ENCODE measurements at regions not wholly inside any gene's neighbourhood (a gene's known extent, or its start where the extent isn't known, plus 50 kb on each side); places are given as distances from the start of the nearest gene placed in this dataset.
"Not testable (repeated sequence)": the region's sequence is repeated elsewhere in the genome, so short reads cannot be mapped to it uniquely, and the experiment has no call there.

- DNase-seq (ENCODE audit: low spot score), result no peak
These were observed 103.6 kb upstream of the SALL3 start for GRCh38 chr18:78875778-78876650.

DNA sequence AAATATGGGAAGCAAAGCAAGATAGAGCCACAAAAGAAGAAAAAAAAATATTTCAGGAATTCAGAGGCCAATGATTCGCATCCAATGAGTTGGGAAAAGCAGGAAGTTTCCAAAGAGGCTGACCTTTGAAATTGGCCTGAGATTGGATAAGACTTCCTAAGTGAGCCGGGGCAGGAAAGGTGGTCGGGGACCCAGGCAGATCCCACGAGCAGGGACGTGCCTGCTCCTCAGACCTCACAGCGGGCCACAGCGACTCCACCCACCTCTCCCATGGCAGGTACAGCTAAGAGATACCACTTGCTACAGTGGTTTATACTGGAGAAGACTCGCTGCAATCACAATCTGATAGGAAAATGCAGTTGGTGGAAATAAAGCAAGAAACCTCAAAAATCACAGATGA, 102.8 kb upstream of the SALL3 start:
- DNase-seq (ENCODE audit: low spot score), result no peak

DNA sequence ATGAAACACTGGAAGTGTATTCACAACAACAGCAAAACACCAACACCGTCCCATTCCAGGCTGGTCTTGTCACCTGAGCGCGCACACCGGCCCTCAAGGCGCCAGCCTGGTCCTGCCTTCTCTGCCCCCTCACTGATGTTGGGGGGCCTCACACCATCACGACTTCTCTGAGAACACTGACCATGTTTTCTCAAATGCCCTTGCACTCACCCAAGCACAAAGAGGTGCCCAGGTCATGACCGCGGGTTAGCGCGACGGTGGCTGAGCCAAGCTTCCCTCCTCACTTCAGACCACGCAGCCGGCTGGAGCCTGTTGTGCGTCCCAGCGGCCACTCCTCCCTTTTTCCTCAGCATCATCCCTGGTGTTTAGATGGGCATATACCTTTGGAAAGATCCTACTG, 101.3 kb upstream of the SALL3 start:
- DNase-seq (ENCODE audit: low spot score), result no peak

DNA sequence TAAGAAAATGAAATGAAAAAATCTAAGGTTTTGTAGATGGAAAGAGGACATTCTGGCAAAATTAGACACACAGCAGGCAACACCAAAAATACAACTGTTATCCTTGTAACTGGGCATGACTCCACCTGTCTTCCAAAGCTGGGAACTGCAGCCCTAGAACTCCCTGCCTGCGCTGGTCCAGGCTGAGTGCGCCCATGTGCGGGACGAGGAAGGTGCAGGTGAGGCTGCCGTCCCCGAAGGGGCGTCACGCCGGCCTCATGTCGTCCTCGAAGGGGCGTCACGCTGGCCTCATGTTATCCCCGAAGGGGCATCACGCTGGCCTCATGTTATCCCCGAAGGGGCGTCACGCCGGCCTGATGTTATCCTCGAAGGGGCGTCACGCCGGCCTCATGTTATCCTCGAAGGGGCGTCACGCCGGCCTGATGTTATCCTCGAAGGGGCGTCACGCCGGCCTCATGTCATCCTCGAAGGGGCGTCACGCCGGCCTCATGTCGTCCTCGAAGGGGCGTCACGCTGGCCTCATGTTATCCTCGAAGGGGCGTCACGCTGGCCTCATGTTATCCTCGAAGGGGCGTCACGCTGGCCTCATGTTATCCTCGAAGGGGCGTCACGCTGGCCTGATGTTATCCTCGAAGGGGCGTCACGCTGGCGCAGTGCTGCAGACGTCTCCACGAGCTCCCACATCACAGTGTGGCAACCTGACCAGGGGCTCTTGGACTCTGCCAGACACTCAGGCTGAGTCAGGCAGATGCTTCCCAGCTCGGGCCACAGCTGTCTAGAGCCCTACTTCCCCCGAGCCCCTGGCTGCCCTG, 100.3 kb upstream of the SALL3 start:
- DNase-seq (ENCODE audit: low spot score), result not testable (repeated sequence)

DNA sequence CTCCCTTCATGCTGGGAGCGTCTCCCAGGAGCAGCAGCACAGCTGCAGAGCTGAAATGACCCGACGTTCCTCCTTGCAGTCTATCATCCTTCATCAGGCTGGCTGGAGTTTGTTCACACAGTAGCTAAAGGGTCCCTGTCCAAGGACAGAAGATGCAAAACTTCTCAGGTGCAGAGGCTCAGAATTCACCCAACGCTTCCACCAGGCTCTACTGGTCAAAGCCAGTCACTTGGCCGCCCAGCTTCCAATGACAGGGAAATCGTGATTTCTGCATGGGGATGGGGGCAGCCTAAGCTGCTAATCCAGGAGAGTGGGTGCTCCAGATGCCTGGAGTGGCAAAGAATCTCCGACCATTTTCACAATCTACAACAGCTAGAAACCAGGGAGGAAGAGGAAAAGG, 97.0 kb upstream of the SALL3 start:
- DNase-seq (ENCODE audit: low spot score), result no peak

DNA sequence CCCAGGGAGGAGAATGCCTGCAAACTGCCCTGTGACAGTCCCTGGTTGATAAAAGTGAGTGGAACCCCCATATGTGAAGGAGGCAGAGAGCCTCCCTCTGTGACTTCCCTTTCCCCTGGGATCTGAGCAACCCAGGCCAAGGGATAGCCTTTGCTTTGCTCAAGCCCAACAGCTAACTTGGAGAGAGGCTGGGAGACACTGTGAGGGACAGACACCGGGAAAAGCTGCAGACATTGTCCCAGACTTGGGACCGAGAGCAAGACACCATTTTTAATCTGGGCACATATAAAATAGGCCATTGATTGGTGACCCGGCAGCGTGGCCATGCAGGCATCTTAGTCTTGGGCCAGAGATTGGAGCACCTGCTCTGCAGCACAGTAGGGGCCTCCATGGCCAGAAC, 96.1 kb upstream of the SALL3 start:
- no peak for DNase-seq (ENCODE audit: low spot score)

DNA sequence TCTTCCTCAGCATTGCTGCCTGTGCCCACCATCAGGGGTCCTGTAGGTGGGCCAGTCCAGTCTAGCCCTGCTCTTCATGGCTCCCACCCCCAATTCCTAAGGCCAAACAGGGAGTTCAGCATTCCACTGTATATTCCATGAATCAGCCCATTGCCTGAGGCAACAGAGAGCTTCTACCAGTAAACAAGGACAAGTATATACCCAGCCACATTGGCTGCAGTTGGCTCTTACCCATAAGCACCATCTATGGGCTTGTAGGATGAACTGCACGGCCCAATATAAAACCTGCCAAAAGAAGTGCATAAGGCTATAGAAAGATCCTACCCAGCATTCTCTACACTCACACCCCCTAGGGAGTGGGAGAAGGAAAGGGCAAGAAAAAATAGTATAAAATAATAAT, 95.1 kb upstream of the SALL3 start:
- DNase-seq (ENCODE audit: low spot score), result no peak

DNA sequence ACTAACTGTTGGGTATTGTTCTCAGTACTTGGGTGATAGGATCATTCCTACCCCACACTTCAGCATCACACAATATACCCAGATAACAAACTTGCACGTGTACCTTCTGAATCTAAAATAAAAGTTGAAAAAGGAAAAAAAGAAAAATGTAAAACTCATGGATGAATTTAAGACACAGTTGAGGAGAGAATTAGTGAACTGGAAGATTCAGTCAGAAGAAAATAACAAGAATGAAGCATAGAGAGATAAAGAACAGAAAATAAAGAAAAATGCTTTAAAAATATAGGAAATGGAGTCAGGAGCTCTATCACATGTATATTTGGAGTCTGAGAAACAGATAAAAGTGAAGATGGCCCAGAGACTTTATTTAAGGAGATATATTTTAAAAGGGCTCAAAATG, 90.4 kb upstream of the SALL3 start:
- DNase-seq (ENCODE audit: low spot score), result no peak

- no peak for DNase-seq (ENCODE audit: low spot score)
These were observed 89.2 kb upstream of the SALL3 start for GRCh38 chr18:78890388-78890787.

DNA sequence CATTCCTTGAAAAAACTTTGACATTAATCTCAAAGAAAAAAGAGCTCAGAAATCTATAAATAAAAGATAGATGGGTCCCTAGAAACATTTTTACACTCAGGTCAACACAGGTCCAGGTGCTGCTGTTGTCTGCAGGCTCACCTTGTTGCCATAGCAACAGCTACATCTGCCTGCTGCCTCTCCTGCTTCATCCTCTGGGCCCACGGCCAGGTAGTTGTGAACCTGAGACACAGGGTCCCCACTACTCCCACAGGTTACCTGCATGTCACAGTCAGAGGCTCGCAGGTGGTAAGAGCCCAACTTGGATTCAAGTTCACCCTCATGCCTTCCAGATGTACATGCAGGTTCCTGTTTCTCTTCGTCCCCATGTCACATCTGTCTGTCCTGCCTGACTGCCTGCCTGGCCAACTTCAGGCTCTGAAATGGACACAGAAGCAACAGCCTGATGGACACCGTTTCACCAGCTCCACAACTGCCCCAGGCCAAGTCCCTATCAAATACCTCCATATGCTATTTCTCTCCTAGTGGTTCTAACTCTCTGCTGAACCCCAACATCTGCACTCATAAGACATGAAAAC, 88.3 kb upstream of the SALL3 start:
- DNase-seq (ENCODE audit: low spot score), result no peak

DNA sequence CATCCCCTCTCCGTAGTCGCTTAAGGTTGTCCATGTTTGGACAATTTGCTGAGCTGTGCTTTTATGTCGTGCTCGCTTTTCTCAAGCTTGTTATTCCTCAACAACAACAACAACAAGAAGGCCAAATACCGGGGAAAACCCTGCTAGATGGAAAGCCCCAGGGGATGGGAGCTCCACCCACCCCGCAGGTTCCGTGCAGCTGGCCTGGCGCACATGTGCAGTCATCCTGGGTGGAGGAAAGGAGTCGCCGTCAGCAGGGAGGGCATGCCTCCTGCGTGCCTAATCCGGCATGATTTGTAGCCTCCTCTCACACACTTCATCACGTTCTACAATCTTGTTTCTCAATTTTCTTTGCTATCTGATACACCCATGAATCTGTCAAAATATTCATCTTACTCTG, 87.4 kb upstream of the SALL3 start:
- no peak for DNase-seq (ENCODE audit: low spot score)

- DNase-seq (ENCODE audit: low spot score), result no peak
These were observed 86.9 kb upstream of the SALL3 start for GRCh38 chr18:78892721-78893120.

GRCh38 chr18:78893281-78894032, 86.2 kb upstream of the SALL3 start:
- no peak for DNase-seq (ENCODE audit: low spot score)

- no peak for DNase-seq (ENCODE audit: low spot score)
These were observed 85.6 kb upstream of the SALL3 start for GRCh38 chr18:78894033-78894305.

- no peak for DNase-seq (ENCODE audit: low spot score)
These were observed 84.2 kb upstream of the SALL3 start for GRCh38 chr18:78895207-78896001.

DNA sequence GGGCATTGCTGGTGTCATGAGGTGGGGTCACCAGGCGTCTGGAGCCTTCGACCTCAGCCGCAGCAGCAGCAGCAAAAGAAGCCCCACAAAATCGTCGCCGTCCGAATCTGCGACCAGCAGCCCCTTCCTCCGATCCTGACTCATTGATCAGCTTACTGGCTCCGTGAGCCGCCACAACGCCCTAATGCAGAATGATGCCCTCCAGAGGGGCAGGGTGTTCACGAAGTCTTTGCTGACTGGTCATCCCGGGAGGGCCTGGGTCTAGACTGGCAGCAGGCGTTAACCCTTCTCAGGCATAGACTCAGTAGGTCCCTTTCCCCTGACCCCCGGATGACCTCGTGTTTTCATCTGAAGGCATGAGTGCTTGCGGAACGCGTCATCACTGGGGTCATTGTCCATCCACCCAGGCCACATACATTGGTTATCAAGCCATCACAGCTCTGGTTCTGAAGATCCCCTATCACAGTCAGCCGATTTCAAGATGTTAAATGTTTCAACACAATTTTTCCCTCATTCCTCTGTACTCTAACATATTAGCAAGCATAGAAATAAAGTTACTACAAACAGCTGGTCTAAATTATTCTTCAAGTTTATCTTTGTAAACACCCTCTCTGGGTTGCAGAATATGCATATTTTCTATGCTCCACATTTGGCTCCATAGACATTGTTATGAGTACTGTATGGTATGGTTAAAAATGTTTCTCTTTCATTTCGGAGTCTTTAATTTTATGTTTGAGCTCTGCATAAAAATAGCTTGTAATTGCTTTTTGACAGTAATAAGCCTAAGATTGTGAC, 83.3 kb upstream of the SALL3 start:
- DNase-seq (ENCODE audit: low spot score), result no peak

GRCh38 chr18:78898066-78898465, 81.6 kb upstream of the SALL3 start:
- DNase-seq (ENCODE audit: low spot score), result no peak

- DNase-seq (ENCODE audit: low spot score), result no peak
These were observed 81.0 kb upstream of the SALL3 start for GRCh38 chr18:78898635-78899034.

DNA sequence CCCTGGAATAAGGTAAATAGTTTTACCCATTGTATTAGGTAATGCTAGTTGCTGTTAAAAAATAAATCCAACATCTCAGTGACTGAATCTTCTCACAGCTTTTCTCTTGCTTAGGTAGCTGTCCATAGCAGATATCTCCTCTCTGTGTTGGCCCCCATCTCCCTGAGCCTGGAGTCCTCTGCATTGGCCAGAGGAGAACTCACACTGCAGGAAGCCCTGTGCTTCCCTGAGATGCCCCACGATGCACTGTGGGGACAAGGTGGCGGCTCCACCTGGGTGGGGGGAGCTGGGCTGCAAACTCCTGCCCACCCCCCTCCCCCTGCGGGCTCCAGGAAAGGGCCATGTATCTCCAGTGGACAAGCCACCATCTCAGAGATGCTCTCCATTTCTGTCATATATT, 80.4 kb upstream of the SALL3 start:
- DNase-seq (ENCODE audit: low spot score), result no peak

All from H4 (cell line).